T-helper 2 cell treated with Interferon-gamma antibody and Interleukin-4, amounts not matched to agents 100 ng/mL and 5 ng/mL, for 36 hours (primary cell): ENCODE measurements at regions not wholly inside any gene's neighbourhood (a gene's known extent, or its start where the extent isn't known, plus 50 kb on each side); places are given as distances from the start of the nearest gene placed in this dataset.

ENCODE experiments used
- intact Hi-C: fragments of 100-400 bp; cut with micrococcal nuclease; formaldehyde crosslinking; loops from one replicate; pipeline ENCODE4 v1.15.1; 2023

DNA sequence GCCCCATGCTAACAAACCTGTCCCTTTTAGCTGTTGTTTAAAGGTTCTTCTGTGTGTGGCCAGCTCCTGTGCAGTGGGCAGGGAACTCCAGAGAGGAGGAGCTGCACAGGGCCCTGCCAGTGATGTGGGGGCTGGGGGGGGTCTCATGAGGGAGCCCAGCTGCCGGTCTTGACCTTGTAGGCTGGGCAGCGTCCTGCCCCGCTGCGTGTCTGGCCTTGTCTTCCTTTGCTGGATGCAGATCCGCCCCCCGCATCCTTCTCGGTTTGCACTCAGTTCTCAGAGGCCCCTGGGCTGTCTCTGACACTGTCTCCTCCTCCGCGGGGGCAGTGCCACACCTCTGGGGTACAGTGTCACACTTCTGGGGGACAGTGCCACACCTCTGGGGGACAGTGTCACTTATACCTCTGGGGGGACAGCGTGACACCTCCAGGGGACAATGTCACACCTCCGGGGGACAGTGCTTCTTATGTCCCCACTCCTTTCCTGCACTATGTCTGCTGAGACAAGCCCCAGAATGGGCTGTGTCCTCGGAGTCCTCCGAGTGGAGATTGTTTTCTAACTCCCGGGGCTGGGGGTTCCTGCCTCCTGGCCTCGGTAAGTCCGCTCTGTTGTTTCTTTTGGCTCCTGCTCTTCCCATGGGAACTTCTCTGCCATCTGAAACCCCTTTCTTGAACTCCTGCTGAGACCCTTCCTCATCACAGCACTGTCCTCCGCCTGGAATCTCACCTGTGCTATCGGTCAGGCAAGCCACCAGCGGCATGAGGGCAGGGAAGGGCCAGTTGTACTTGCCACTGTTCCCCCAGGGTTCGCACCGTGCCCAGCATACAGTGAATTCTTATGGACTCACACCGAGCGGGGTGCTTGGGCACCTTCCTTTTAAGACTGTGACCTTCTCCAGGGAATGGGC lies 788.3 kb downstream of the TBC1D22A start:
- intact Hi-C loops: no loop called here

DNA sequence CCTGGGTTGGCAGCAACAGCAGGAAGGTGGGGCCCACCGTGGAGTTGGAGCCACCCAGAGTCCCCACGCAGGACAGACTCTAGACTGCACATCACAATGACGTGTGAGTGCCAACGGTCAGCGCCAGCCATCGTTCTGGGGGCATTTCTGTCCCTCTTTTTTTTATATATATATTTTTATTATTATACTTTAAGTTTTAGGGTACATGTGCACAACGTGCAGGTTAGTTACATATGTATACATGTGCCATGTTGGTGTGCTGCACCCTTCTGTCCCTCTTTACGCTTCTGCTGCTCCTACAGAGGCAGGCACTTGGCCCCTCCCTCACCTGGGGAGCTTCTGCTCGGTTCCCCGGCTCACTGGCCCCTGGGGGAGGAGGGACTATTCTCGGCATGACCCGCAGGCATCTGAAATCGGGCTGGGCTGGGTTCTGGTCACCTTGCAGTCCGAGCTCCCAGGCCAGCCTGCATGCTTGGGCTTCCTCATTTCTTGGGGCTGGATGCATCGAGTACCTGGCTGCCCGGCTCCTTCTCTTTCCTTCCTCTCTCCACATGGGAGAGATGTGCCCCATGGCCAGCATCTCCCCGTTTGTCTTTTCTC lies 787.4 kb downstream of the TBC1D22A start:
- intact Hi-C loops: no loop called here

DNA sequence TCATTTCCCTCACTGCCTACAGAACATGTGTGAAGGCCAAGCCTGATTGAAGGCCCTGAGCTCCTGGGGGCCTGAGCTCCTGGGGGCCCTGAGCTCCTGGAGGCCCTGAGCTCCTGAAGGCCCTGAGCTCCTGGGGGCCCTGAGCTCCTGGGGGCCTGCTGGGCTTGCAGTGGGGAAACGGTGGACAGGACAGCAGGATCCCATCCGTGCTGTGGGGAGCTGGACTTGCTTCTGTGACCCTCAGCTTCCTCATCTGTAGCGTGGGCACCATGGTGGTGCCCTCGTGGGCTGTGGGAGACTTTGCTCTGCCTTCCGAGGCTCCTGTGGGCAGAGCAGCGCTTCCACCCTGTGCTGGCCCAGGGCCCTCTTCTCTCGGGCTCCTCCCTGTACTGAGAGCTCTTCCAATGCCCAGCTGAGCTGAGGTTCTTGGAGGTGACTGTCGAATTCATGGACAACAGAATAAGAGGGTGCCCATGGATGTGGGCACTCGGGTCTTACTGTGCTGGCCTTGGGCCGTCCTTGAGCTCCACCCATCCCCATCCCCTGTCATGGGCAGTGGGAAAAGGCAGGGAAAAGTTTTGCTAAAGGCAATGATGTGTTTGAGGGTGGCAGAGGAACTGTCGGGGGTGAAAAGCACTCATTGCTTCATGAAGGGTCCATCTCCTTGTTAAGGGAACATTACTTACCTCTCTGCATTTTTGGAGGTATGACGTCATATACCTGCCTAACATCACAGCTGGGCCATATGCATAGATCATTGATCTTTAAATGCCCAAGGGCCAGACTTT lies 786.7 kb downstream of the TBC1D22A start:
- intact Hi-C loops: no loop called here

DNA sequence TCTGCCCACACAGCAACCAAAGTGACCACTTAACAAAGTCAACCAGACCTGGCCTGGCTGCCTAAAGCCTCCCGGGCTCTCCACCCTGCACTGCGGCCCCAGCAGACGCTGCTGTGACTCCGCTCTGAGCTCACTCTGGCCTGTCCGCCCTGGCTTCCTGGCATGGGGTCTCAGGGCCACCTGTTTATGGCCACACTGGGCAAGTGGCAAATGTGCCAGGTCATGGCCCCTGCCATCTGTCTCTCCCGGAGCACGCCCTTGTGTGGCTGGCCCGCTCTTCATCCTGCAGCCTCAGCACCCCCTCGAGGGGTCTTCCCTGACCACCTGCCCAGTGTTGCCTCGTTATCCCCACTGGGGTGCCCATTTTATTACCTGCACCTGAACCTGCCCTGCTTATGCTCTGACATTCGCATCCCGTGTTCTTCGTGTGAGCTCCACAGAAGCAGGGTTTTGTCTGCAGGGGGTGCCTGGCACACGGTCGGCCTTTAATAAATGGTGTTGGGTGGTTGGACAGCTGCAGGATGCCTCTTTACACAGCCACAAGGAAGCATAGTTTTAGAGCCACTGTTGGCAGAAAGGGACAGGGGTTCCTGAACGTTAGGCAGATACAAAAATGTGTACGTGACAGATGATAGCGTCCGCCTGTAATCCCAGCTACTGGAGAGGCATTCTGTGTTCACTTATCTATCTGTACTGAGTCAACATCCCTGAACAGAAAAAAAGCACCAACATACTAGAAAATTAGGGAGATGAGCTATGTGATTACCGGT lies 785.6 kb downstream of the TBC1D22A start:
- intact Hi-C loops: no loop called here

DNA sequence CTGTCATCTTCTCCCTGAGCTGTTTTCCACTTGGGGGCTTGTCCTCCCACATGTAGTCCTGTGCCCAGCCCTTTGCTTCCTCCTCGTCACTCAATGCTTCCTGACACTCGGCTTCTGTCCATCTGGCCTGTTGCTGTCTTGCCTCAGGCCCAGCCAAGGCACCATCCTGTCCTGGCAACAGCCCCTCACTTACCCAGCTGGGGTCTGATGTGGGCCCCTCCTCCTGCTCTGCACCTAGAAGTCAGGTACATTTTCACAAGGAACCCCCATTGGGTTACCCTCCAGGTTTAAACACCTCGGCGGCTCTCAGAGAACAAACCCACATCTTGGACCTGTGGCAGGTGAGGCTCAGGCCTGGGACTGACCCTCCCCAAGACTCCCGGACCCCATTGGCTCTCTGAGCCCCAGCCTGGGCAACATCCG lies 784.8 kb downstream of the TBC1D22A start:
- intact Hi-C loops: no loop called here

DNA sequence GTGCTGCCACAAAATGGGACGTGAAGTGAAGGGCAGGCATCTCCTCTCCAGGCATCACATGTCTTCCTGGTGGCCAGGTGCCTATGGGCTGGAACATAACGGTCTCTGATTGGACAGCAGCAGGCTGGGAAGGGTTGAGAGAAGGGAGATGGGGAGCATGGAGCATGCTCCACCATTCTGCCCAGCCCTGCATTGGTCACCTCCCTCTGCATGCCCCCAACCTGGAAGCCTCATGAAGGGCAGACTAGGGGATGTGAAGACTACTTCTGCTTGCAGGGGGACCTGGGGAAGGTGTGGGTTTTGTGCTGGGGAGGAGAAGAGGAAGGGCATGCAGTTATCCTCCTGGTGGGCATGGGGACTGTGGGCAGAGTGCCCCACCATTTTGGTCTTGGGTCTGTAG lies 782.2 kb downstream of the TBC1D22A start:
- intact Hi-C loops: no loop called here

DNA sequence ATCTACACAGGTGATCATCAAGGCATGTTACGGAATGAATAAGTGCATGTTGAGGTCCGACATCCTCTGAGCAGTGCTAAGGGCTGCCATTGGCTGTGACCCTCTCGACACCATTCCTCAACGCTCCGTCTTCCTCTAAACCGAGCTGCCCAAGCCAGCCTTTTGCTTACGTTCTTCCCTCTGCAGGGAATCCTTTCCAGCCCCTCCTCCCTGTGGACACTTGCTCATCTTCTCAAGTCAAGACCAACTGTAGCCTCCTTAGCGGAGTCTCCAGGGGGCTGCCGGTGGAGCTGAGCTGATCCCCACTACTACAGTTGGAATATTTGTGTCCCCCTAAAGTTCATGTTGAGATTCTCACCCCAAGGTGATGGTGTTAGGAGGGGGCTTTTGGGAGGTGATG lies 781.0 kb downstream of the TBC1D22A start:
- intact Hi-C loops: no loop called here

DNA sequence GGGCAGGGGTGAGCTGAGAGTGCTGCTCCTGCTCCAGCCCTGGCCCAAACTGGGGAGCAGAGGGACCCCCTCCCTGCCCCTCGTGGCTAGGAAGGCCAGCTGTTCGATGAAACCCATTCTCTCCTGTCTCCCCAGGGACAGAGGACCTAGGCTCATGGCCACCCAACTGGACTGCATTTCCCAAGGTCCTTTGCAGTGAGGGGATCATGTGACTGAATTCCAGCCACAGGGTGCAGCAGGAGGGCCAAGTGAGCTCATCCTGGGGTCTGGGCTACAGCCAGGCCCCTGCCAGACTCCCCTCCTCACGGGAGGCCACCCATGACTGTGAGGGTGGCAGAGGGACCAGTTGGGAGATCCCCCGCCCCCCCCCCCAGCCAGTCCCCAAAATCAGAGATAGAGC lies 777.6 kb downstream of the TBC1D22A start:
- intact Hi-C loops: no loop called here

DNA sequence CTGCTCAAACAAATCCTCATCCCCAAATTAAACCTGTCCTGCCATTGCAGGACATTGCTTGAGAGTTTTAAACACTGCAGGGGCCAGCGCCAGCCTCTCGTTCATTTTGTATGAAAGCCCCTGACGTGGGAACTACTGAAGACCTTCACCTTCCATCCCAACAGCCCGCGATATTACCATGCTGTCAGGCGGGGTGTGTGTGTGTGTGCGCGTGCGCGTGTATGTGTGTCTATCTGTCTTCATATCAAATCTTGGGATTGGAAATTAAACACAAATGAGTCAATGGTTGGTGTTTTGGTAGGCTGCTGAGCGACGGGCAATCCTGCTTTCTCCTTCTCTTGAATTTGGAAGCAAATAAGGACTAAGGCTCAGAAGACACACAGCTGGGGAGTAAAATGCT lies 776.9 kb downstream of the TBC1D22A start:
- intact Hi-C loops: no loop called here

DNA sequence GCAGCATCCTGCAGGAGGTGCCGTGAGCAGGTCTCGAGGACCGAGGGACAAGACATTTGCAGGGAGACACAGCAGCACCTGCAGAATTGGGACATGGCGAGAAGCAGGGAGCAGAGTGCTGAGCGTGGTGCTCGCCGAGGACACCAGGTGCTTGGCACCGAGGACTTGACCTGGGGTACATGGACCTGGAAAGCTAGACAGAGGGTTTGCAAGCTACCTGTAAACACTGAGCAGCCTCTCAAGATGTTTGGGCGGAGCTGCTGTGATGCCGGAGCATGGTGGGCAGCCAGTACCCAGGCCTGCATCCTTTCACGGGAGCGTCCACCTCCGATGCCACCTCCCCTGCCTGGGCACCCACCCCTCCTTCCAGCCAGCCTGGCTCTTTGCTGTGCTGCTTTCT lies 773.2 kb downstream of the TBC1D22A start:
- intact Hi-C loops: no loop called here

DNA sequence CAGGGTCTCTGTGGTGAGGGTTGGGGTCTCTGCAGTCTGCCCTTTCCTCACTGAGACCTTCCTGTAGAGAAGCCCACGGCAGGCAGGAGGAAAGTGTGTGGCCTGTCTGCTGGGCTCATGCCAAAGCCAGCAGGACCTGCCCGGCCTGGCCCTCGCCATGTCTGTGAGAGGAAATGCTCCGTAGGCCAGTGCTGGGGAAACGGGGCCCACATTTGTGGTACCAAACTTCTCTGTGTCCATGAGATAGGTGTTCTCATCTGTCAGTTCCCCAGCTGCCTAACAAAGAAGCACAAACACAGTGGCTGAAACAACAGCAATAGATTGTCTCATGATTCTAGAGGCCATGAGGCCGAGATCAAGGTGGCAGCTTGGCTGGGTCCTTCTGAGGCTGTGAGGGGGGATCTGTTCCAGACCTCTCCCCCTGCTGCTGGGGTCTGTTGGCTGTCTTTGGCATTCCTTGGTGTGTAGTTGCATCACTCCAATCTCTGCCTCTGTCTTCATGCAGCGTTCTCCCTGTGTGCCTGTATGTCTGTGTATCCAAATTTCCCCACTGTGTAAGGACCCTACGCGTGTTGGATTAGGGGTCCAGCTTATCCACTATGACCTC lies 772.5 kb downstream of the TBC1D22A start:
- intact Hi-C loops: no loop called here

DNA sequence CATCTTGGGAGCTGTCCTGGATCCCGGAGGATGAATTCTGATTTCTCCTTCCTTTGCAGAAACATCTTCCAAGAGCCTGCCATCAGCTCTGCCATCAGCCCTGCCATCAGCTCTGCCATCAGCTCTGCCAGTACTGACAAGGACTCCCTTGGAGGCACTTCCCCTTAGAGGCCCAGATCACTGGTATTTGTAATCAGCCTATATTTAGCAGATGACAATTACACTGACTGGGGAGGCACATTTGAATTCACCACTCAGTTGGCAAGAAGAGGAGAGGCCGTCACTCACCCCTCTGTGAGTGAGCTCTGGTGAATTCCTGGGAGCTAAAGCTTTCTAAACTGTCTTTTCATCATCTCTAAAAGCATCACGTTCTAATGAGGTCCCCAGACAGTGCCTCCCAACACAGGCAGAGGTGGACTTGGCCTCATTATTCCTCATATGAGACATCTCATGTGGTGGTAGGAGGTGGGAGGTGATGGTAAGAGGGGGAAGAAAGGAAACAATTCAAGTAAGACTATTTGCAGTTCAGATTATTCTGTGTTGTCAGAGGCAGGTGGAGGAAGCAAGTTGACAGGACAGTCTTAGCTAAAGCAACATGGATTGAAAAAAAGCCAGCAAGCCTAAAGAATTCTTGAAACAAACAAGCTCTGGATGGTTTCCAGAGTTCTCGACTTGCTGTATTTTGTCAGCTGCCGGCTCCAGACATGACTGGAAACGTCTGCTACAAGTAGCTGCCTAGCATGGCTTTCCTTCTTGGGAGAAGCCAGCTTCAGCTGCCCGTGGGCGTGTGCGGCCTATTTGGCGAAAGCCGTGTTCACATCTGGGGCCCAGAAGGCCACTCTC lies 771.7 kb downstream of the TBC1D22A start:
- intact Hi-C loops: no loop called here

DNA sequence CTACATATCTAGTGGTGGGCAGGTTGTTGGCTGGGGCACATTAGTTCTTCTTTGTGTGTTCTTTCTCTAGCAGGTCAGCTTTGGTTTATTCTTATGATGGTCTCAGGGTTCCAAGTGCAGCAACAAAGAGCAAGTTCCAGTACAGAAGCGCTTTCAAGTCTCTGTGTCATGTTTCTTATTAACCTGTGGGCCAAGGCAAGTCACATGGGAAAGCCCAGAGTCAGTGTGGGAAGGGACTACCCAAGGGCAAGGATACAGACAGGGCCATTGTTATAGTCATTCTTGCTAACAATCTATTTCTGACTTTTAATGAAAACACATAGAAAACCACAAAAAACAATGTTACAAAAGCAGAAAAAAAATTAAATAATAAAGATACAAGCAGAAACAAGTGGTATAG lies 754.6 kb downstream of the TBC1D22A start:
- intact Hi-C loops: no loop called here

DNA sequence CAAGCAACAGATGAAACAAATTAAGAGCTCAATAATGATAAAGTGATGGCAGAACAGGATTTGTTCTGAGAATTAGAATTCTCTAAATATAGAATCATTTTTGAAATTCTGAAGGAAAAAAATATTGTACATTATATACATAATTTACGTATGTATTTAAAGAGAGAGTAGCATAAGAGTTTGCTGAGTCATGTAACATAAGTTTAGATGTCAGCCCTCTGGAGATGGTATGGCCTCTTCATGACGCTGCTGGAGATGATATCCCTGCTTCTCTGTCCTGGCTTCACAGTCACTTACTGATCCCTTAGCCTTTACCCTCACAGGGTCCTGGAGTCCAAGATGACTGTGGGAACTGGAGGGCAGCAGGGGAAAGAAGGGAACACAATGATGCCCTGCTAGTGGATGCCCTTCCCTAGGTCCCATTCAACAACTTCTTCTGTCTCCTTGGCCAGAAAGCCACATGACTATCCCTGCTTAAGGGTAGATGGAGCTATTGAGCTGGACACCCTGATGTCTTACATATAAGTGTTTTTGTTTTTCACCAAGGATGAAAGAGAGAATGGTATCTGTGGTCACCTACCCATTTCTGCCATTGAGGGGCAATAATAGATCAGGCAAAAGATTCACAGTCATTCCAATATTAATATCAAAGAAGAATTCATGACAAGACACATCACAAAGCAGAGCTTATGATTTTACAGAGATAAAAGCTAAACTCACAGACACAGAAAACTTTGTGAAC lies 753.1 kb downstream of the TBC1D22A start:
- intact Hi-C loops: no loop called here

DNA sequence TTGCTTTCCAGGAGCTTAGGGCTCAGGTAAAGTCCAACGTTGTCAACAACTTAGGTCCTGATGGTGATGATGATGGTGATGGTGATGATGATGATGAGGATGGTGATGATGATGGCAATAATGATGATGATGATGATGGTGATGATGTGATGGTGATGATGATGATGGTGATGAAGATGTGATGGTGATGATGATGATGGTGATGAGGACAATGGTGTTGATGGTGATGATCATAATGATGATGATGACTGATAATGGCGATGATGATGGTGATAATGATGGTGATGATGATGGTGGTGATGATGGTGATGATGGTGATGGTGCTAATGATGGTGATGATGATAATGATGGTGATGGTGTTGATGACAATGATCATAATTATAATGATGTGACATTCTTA lies 750.2 kb downstream of the TBC1D22A start:
- intact Hi-C loops: no loop called here

DNA sequence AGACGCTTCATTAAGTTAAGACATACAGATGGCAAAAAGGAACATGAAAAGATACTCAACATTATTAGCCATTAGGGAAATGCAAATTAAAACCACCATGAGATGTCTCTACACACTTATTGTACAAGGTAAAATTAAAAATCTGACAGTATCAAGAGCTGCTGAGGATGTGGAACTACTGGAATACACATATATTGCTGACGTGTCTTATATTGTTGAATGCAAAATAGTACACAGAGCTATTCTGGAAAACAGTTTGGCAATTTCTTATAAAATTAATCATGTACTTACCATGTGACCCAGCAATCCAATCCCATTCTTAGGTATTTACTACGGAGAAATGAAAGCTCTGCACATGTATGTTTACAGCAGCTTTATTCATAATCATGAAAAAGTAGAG lies 742.5 kb downstream of the TBC1D22A start:
- intact Hi-C loops: no loop called here

DNA sequence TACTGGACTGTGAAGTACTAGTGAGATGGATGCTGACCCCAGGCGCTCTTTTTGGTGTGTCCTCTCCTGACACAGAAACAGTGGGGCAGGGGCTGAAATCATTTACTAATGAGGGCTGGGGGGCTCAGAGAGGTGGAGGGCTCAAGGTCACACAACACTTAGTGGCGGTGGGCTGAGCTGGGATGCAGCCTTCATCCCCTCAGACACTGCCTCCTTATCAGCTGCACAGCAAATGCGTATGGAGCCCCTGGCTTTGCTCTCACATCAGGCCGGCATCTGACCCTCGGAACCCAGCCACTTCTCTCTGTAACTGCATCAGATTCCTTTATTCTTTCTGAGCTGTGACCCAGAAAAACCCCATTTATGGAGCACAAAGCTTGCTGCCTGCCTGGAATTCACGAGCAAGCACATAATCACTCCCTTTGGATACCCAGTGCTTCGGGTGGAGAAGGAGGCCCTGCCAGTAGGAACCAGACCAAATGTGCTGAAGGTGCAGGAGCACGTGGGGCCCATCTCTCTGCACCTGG lies 736.6 kb downstream of the TBC1D22A start:
- intact Hi-C loops: no loop called here

DNA sequence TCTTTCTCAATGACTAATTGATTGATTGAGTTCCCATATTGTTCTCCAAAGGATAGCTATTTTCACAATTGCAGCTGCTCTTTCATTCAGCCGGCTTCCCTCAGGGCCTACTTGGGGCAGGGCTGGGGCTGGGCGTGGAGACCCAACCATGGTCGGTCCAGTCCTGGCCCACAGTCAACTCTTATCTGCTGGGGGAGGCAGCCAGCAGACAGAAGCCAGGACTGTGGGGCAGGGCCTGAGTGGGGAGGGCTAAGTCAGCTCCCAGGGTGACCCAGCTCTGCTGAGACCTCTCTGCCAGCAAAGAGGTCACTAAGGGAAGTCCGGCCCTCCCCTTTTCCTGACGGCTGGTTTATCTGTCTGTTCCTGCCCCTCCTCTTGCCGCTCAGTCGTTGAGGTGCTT lies 735.2 kb downstream of the TBC1D22A start:
- intact Hi-C loops: no loop called here

DNA sequence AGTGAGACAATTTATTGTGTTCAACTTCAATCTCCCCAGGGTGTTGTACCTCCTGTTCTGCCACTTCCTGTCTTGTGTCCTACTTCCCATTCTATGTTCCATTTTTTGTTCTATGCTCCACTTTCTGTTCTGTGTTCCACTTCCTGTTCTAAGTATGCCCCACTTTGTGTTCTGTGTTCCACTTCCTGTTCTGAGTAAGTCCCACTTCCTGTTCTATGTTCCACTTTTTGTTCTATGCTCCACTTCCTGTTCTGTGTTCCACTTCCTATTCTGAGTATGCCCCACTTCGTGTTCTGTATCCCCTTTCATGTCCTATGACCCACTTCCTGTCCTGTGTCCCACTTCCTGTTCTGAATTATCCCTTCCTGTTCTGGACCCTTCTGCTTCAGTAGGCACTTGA lies 732.7 kb downstream of the TBC1D22A start:
- intact Hi-C loops: no loop called here
